Epithelial cell of esophagus (primary cell): ENCODE measurements at regions not wholly inside any gene's neighbourhood (a gene's known extent, or its start where the extent isn't known, plus 50 kb on each side); places are given as distances from the start of the nearest gene placed in this dataset.

ENCODE experiments used
- DNase-seq: peaks from one replicate; pipeline ENCODE4 v3.0.0; 2010; ENCODE audit warnings: low read depth
- H3K4me3 ChIP-seq: 2 replicates; pipeline ENCODE4 v1.5.1; 2011; ENCODE audit warnings: mild to moderate bottlenecking, low read length, control low read depth
- CTCF ChIP-seq: IDR thresholded peaks from 2 replicates; pipeline ENCODE4 v1.5.1; 2011; ENCODE audit warnings: low read depth, mild to moderate bottlenecking, low read length, control low read depth, inconsistent platforms; ENCODE audit not compliant: insufficient read depth; ENCODE audit errors: missing control alignments

- TF ChIP-seq CTCF: no peak
- no peak overlapping the region for H3K4me3 ChIP-seq
- no peak for DNase-seq
Observed at GRCh38 chr3:116864590-116864927, 155.0 kb downstream of the TUSC7 start.

GRCh38 chr3:116870379-116870778 lies 160.8 kb downstream of the TUSC7 start:
- no peak for DNase-seq
- TF ChIP-seq CTCF: no peak
- H3K4me3 ChIP-seq: no peak overlapping the region

GRCh38 chr3:116871905-116872304 lies 162.3 kb downstream of the TUSC7 start:
- H3K4me3 ChIP-seq: no peak overlapping the region
- no peak for DNase-seq
- no peak for TF ChIP-seq CTCF

- no peak overlapping the region for H3K4me3 ChIP-seq
- DNase-seq: no peak
- no peak for TF ChIP-seq CTCF
Observed at GRCh38 chr3:116872688-116873087, 163.1 kb downstream of the TUSC7 start.

GRCh38 chr3:116873142-116873541 lies 163.6 kb downstream of the TUSC7 start:
- H3K4me3 ChIP-seq: no peak overlapping the region
- no peak for TF ChIP-seq CTCF
- no peak for DNase-seq

GRCh38 chr3:116877968-116878367 lies 168.4 kb downstream of the TUSC7 start:
- no peak overlapping the region for H3K4me3 ChIP-seq
- no peak for TF ChIP-seq CTCF
- no peak for DNase-seq

- DNase-seq: no peak
- TF ChIP-seq CTCF: no peak
- H3K4me3 ChIP-seq: no peak overlapping the region
Observed at GRCh38 chr3:116886202-116886893, 176.8 kb downstream of the TUSC7 start.
